GM12874 (cell line): ENCODE measurements at regions not wholly inside any gene's neighbourhood (a gene's known extent, or its start where the extent isn't known, plus 50 kb on each side); places are given as distances from the start of the nearest gene placed in this dataset.

Source experiments
- CTCF ChIP-seq: IDR thresholded peaks from 2 replicates; pipeline ENCODE4 v1.5.1; 2011; ENCODE audit warnings: low read depth, mild to moderate bottlenecking, control low read depth, low read length, moderate library complexity; ENCODE audit not compliant: insufficient read depth

- peak; percentile 40; the same call in 1 of the 2 replicates for TF ChIP-seq CTCF
These were observed 67.9 kb upstream of the MITF start for GRCh38 chr3:69671082-69671952.

- TF ChIP-seq CTCF, result no peak
These were observed 70.2 kb upstream of the MITF start for GRCh38 chr3:69669070-69669469.

GRCh38 chr3:69665026-69665737, 74.1 kb upstream of the MITF start:
- no peak for TF ChIP-seq CTCF

- no peak for TF ChIP-seq CTCF
These were observed 78.6 kb upstream of the MITF start for GRCh38 chr3:69660631-69661030.

DNA sequence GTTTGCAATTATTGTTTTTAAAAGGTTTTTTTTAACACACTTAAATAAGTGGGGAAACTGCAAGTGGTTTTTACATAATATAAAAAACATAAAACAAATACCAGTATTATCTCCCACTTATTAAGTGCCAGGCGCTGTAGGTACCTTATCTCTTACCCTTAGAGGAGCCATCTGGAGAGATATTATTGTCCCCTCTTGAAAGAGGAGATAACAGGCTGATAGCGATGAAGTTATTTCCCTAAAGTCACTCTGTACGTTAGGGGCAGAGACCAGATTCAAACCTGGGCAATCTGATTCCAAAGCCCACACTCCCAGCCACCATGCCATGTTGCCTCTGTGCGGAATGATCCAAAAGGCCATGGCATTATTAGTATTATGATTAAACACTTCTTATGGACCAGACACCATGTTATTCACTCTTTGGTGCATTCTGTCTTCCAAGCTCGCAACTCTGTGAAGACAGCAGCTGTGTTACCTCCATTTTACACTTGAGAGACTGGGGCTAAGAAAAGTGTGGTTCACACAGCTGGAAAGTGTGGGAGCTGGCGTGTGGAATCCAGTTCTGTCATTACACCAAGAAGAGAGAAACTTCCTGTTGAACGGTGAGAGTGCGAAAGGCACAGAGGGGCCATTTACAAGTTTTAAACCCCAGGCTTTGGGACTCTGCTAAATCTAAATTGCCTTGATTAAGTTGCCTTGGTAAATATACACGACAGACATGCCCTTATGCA, 79.9 kb upstream of the MITF start:
- no peak for TF ChIP-seq CTCF

DNA sequence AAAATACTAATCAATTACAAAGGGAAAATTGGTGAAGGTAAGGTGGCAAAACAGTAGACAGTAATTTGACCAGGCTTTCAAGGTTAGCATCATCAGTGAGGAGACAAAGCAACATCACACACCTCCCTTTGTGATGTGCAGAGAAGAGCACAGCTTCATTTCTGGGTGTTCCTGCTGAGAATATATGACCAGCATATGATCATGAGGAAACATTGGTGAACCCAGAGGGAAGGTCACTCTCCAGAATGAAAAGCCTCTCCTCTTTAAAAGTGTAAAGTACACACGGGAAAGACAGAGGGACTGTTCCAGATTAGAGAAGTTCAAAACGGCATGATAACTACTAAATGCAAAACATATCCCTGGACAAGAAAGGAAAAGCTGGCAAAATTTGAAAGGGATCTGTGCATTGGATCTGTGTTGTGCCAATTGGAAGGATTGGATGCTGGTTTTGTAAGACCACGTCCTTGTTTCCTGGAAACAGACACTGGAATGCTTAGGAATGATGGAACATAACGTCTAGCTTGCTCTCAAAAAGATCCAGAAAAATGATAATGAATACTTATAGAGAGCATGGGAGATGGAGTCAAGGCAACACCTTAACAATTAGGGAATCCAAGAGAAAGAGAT, 80.6 kb upstream of the MITF start:
- no peak for TF ChIP-seq CTCF
